GM21786 (cell line): ENCODE measurements at regions not wholly inside any gene's neighbourhood (a gene's known extent, or its start where the extent isn't known, plus 50 kb on each side); places are given as distances from the start of the nearest gene placed in this dataset.

Source experiments
- ATAC-seq: cut with Tn5 transposase; IDR thresholded peaks from one replicate; pipeline ENCODE4 v1.9.1; 2021; ENCODE audit not compliant: unreplicated experiment

DNA sequence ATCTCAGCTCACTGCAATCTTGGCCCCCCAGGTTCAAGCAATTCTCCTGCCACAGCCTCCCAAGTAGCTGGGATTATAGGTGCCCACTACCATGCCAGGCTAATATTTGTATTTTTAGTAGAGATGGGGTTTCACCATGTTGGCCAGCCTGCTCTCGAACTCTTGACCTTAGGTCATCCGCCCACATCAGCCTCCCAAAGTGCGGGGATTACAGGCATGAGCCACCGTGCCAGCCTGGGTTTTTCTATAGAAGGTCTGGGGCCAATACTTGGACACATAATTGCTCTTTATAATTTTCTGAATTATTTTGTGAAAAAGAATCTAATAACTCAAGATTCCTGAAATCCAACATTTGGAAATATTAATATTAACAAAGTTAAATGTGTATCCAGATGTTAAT is 1267.7 kb upstream of the ADGRL4 start:
- no peak for ATAC-seq

DNA sequence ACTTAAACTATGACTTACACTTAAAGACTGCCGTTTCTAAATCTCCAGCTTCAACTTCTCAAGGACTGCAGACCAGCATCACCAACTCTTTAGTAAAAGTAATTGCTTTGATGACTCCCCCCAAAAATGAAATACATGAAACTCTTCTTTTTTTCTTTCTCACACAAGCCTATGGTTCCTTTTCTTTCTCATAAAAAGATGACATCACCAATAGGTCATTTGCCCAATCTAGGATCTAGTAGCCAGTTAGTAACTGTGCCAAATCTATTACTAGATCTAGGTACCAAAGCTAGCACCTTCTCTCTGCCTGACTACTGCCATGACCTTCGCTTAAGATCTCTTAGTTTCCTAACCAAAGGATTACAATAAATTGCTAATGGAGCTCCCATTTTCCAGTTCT is 1266.0 kb upstream of the ADGRL4 start:
- no peak for ATAC-seq

DNA sequence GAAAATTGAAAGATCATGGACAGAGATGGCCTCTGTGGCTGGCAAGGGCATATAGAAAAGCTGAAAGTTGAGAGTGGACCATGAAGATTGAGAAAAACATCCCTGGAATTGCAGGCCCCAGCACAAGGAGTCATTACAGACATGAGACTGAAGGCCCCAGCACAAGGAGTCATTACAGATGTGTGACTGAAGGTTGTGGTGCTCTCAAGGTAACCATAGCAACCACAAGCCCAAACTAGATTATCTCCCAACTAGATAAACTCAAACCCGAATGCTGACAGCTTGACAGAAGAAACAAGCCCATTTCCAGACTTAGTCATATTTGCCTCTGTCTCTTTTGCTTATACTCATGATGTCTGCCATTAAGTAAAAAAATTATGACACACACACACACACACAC is 1252.1 kb upstream of the ADGRL4 start:
- no peak for ATAC-seq

DNA sequence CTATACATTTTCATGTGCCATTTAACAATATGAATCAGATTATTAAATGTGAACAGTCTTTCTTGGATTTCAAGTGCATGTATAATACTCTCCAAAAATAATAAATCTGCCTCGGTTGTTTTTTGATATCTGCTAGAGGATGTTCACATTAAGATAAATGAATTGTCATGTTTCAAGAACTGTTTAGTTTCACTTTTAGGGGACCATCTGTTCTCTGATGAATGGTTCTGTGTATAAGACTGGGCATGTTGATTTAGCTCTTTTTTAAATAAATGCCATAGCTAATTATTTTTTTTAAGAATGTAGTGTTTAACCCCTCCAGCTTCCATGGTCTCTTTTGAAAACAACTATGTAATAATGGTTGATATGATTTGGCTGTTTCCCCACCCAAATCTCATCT is 1245.1 kb upstream of the ADGRL4 start:
- ATAC-seq = no peak

DNA sequence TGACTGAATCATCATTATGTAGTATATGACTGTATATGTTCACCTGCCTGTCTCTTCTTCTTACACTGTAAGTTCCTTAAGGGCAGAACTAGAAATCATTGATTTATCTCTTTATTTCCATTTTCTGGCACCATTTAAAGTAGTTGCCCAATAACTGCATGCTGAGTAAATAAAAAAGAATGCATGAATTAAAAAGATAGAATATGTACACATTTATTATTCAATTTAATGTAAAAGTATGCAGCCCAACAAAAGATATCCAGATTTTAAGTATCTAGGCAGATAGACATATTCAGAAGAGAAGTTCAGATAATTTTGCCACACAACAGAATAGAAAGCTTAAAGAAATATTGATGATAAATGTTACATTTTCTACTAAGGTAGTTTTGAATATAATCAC is 1244.6 kb upstream of the ADGRL4 start:
- ATAC-seq = no peak

DNA sequence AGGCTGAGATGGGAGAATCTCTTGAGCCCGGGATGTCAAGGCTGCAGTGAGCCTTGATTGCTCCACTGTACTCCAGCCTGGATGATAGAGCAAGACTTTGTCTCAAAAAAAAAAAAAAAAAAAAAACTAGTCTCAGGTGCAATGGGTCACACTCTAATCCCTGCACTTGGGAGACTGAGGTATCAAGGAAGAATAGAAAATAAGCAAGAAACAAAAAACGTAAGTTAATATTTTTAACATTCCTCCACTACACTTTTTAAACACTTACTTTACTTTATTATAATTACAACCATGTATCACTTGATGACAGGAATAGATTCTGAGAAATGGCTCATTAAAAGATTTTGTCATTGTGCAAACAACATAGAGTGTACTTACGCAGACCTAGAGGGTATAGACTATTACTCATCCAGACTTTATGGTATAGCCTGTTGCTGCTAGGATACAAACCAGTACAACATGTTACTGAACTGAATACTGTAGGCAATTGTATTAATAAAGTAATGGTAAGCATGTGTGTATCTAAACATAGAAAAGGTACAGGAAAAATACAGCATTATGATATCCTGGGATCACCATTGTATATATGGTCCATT is 1244.1 kb upstream of the ADGRL4 start:
- no peak for ATAC-seq

DNA sequence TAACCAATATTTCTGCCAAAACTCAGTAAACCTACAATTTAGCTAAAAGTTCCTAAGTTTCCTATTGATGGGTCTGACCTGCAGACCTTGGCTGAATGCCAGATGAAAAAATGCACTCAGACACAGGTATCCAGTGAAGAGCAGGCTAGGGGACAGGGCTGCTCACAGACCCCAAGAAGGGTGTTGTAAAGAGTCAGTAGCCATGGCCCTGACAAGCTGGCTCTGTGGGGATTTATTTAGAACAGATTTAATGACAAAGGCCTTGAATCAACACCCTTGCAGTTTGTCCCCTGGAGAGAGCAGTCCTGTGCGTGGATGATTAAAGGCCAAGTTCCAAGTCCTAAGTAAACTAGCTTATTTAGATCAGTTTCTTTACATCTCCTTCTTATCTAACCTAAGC is 1243.2 kb upstream of the ADGRL4 start:
- ATAC-seq = no peak

DNA sequence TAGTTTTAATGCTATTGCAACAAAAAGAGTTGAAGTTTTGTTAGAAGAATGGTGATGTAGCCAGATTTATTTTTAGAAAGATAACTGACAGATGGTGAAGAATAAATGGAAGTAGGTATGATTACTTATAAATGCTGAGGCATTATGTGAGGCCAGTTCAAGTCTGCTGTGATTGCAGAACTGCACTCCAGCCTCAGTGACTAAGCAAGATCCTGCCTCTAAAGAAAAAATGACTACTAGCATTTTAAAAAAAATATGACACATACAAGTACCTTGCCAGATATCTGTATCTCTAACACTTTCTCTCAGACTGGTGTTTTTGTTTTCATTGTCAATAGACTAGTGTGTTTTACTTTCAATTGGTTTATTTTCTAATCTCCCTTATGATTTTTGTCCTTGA is 1242.4 kb upstream of the ADGRL4 start:
- no peak for ATAC-seq

DNA sequence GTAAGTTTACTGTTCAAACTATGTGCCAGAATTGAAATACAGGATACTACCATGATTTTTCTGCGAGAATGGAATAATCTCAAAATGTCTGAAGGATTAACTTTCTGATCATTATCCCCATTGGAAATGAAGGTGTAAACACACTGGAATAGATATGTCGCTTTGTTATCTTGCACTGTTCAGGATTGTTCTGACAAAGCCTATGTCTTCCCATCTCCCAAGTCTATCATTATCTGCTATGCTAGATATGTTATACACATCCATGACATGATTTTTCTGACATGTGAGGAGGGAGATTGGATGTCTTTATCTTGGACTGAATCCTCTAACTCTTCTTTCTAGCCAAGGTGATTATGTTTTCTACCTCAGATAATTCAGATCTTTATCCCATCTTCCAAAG is 1239.3 kb upstream of the ADGRL4 start:
- ATAC-seq = no peak

DNA sequence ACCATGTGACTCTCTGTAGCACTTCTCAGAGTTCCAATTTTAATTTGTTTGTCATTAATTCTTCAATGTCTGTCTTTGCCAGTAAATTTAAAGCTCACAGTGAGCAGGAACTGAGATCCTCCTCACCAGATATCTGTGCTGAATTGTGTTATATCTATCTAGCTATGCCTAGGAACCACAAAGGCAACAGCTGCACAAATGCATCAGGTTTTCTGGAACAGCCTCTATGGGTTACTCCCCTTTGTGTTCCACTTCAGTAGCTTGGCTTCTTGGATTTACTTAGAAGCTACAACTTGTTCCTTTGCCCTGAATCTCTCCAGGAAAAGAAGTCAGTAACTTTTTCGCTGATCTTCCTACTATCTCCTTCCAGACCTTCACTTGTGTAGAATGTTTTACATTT is 1237.8 kb upstream of the ADGRL4 start:
- no peak for ATAC-seq

DNA sequence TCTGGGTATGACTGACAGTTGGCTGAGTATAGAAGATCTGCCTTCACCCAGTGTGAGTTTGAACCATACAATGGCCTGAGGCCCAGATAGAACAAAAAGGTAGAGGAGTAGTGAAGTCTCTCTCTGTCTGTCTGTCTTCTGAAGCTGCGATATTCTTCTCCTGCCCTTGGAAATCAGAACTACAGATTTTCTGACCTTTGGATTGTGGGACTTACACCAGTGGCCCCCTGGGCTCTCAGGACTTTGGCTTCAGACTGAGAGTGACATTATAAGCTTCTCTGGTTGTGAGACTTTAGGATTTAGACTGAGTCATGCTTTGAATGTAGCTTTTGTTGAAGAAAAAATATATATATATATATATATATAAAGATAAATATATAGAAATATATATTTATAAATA is 1235.0 kb upstream of the ADGRL4 start:
- ATAC-seq = no peak

DNA sequence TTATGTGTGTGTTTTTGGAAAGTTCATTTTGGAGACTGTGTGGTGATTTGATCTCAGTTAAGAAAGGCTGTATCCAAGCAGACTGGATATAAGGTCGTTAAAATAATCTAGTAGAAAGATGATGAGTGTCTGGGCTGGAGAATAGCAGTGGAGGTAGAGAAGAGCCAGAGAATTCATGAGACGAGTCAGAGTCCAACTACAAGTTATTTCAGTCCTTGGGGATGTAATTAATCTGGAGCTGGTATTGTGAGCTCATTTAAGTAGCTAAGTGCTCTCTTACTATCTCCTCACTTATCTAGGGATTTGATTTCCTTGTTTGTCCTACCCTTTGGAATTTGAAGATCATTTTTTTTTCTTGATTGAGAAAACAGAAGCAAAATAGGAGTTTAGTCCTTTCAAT is 1219.0 kb upstream of the ADGRL4 start:
- no peak for ATAC-seq

DNA sequence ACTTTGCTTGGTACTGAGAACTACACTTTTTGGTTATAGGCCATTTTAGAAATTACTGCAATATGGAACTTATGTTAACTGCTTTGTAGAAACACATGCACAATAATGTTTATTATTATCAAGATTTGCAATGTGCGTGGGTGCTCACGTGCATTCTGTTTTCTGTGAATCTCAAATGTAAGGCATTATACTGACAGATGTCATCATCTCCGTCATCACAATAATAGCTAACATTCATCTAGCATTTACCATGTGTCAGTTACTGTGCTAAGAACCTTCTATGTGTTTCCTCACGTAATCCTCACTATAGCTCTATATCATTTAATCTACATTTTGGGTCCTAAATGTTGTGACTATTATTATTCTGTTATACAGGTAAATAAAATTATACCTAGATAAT is 1214.8 kb upstream of the ADGRL4 start:
- no peak for ATAC-seq

DNA sequence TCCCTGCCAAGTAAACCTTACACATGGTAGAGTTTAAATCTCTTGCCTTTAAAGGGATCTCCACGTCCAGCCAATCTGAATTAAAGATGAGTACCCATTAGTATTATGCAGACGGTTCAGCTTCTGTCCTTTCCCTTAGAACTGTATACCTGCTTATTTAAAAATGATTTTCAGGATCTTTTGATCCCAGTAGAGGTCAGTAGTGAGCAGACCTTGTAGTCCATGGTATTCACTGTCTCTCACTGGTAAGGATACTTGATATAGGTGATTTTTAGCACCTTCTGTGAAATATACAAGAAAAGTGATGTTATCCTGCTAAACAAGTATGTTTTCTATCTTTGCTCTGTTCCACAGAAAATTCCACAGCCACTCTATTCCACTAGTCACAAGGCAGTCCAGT is 1211.6 kb upstream of the ADGRL4 start:
- peak; percentile 68 for ATAC-seq

DNA sequence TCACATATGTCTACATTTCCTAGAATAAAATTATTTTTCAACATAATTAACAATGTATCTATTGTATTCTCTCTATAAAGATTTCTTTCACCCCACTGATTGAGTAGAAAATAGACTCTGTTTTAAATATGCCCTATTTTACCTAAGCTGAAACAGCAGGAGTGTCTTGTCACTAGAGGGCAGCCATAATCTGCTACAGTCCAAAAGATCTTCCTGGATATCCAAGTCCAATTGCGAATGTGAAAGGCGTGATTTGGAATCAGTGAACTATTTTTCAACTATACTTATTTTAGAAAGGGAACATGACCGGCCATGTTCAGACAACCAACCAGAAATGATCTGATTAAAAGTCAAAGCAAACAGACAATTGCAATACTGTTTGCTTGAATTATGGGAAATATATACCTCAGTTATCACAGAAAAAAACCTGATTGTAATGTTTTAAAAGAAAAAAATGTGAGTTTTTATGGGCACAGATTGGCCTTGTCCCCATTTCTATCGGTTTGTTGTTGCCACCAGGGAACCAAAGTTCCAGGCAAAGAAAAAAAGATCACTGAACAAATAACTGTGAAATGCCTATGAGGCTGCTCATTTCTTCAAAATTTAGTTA is 1211.0 kb upstream of the ADGRL4 start:
- no peak for ATAC-seq

DNA sequence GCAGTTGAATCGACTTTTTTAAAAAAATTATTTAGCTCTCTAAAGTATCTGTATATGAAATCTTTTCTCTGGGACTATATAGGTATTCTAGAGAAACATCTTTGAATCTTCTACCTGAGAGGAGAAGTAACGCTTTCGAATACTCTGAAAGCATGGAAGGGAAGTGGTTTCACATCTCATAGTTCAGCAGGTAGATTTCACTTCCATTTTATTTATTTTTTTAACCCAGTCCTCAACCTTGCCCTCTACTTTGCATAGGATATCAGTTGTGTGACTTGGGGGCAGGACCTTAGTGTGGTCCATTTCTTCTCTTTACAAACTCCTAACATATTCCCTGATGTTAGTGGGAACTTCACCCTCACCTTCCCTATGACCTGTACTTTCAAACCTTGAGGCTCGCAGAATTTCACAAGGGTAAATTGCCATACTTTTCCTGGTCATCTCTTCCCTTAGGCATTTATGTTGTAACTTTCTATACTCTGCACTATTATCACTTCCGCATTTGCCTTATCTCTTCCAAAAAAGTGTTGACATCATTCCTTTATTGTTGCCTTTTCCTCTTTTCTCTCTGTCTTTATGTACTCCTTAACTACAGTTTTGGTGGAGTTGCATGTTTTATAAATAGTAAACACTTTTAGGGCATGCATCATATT is 1208.5 kb upstream of the ADGRL4 start:
- ATAC-seq = peak; percentile 59

DNA sequence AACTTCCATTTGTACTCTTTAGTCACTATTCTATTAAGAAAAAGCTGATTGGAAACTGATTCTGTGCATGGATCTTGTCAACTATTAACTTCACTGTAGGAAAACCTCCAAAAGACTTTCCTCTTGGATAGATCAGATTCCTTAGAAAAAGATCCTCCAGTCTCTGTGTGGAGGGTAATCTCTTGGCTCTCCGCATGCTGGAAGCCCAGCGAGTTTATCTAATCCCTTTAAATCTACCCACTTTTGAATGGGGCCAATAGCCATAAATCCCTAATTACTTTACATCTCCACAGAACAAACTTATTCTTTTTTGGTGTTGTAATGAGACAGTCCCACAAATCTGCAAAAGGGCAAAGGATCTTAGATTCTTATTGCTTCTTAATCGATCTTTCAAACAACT is 1206.4 kb upstream of the ADGRL4 start:
- no peak for ATAC-seq

DNA sequence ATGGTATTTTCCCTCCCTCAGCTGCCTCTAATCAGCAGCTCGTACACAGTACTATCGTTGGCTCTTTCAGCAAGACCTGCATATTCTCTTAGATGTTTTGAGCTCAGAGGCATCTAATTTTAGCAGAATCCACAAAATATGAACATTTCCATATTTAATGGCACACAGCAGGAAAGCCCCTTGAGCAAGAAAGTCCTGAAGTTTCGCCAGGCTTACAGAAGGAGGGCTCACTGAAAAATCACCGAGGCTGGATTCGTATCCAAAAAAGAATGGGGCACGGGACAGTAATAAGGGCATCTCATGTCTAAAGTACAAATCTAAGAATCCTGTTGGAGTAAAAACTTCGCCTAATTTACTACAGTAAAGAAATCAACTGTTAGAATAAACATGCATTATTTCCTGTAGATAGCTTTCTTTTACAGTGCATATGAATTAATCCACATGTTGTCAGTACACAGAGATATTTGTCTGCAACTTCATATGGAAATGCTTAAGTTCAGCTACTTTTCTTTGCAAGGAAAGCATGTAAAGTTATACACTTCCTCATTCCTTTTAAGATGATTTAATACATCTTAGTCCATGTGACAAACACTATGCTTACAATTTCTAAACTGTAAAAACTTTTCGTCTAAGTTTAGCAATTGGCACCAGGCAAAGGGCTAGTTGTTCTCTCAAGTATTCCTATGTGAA is 1205.3 kb upstream of the ADGRL4 start:
- ATAC-seq = no peak

DNA sequence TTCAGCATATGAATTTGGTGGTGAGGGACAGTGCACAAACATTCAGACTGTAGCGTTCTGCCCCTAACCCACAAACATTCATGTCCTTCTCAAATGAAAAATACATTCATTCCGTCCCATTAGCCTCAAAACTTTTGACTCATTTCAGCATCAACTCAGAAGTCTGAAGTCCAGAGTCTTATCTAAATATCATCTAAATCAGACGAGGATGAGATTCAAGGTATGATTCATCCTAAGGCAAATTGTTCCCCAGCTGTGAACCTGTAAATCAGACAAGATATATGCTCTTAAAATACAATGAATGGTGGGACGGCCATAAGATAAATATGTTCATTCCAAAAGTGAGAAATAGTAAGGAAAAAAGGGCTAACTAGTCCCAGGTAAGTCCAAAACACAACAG is 1195.6 kb upstream of the ADGRL4 start:
- ATAC-seq = no peak

DNA sequence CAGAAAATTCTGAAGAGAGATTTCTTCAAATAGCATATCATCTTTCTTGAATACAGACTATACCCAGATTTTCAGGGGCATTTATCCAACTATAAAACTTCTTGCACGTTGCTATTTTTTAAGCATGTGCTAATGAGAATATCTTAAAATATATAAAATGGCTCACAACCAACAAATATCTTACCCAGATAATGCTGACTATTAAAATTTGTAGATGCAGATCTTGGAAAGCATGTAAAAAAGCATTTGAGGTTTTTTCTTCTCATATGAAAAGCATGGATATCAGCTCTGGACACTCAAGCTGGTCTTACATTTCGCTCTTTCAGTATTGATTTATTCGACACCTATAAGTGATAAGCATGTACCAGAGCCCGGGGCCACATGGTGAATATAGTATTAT is 1187.7 kb upstream of the ADGRL4 start:
- no peak for ATAC-seq

DNA sequence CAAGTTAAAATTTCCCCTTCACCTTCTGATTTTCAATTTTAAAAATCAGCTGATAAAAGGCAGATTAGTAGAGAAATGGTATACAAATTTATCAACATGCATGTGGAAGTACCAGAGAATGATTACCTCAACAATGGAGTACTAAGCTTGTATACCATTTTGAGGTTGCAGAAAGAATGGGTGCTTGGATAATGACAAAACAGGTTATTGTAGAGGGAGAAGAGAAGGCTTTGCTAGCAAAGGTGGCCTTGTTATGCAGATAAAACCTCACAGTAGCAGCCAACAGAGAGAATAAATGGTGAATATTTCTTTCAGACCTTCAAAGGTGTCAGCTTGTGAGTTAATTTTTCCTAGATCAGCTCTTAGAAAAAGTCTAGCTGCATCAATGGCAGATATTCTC is 1174.9 kb upstream of the ADGRL4 start:
- ATAC-seq = no peak

DNA sequence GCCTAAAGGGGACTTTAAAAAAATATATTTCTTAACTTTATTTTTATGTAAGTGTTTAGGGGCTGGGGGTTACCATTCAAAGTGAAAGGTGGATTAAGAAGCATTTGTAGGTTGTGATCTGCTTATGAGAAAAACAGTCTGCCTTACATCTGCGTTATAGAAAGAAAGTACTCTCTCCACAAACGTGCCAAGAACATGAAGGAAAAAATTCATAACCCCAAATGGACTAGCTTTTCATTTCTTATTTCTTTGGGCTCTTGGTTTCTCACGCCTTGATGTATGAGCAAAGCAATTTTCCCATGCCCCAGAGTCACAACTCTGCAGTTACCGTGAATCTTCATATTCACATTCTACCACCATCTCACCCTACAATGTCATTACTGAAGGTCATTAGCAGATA is 1165.1 kb upstream of the ADGRL4 start:
- no peak for ATAC-seq
